ENCODE measurements at regions not wholly inside any gene's neighbourhood (a gene's known extent, or its start where the extent isn't known, plus 50 kb on each side); places are given as distances from the start of the nearest gene placed in this dataset.

DNA sequence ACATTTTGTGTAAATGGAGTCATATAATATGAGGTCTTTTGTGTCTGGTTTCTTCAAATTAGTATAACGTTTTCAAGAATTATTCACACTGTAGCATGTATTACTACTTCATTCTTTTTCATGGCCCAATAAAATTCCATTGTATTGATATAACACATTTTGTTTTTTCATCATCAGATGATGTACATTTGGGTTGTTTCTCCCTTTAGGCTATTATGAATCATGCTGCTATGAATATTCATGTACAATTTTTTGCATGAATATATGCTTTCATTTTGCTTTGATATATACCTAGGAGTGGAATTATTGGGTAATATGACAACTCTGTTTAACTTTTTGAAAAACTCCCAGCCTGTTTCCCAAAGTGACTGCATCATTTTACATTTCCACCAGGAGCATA, 220.2 kb downstream of the NR4A2 start:
- DNase-seq (ENCODE audit: insufficient read length, low spot score) (no peak), FAIRE-seq (no peak)
- TF ChIP-seq, protein P1, sequence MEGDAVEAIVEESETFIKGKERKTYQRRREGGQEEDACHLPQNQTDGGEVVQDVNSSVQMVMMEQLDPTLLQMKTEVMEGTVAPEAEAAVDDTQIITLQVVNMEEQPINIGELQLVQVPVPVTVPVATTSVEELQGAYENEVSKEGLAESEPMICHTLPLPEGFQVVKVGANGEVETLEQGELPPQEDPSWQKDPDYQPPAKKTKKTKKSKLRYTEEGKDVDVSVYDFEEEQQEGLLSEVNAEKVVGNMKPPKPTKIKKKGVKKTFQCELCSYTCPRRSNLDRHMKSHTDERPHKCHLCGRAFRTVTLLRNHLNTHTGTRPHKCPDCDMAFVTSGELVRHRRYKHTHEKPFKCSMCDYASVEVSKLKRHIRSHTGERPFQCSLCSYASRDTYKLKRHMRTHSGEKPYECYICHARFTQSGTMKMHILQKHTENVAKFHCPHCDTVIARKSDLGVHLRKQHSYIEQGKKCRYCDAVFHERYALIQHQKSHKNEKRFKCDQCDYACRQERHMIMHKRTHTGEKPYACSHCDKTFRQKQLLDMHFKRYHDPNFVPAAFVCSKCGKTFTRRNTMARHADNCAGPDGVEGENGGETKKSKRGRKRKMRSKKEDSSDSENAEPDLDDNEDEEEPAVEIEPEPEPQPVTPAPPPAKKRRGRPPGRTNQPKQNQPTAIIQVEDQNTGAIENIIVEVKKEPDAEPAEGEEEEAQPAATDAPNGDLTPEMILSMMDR (IDR thresholded peaks at IDR 0.05; ENCODE audit: insufficient read depth, missing control alignments) = no peak

DNA sequence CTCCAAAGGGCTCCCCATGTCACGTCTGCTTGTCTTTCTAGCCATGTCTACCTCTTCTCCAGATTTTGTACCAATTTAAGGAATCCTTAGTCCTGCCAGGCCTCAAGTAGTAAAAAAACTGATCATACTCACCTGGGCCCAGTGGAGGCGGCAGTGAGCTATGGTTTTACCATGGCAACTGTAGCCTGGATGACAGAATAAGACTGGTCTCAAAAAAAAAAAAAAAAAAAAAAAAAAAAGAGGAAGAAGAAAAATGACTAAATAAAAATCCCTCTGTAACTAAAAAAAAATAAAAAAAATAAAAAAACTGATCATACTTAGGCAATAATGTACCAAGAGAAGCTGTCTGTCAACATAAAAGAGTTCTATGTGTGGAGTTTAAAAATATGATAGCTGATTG, 221.6 kb downstream of the NR4A2 start:
- FAIRE-seq = no peak
- TF ChIP-seq, protein P1 (IDR thresholded peaks at IDR 0.05; ENCODE audit: insufficient read depth, missing control alignments) = peak; percentile 5
- no peak for DNase-seq (ENCODE audit: insufficient read length, low spot score)

DNA sequence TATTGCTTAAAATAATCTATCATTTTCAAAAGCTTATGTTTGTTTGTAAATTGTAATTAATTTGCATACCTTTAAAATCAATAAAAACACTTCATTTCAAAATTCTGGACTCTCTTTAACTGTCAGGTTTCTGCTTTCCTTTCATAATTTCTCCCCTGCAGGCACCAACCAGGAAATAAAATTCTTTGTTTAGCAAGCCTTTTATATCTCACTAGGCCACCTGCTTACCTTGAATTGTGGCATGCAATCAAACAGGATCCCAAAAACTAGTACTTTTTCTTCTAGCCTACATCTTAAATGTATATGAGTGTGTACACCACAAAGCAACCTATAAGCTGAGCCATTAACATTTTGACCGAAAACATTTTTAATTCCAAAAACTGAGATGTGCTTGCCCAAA, 233.1 kb downstream of the NR4A2 start:
- DNase-seq (ENCODE audit: insufficient read length, low spot score) = no peak

DNA sequence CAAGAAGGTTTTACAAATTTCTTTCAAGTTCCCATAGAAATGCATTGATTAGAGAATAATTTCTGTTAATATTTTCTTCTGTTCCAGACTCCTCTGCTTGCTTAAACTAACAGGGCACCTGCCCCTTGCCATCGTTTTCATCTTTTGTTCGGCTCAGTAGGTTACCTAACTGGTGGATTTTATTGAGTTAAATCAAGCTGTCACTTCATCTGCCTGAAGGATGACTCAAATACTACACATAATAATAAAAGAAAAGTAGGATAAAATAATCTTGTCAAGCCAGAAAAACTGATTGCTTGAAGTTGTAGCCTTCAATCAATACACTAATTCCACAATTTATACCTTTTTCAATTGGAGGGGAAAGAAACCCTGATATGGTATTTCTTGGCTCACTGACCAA, 234.0 kb downstream of the NR4A2 start:
- no peak for FAIRE-seq
- no peak for DNase-seq (ENCODE audit: insufficient read length, low spot score)
- TF ChIP-seq, protein P1 (IDR thresholded peaks at IDR 0.05; ENCODE audit: insufficient read depth, missing control alignments) = no peak

More for the DNA sequence above, 233.1 kb downstream of the NR4A2 start:
- TF ChIP-seq, protein P1 (IDR thresholded peaks at IDR 0.05; ENCODE audit: insufficient read depth, missing control alignments) = no peak
- no peak for FAIRE-seq

DNA sequence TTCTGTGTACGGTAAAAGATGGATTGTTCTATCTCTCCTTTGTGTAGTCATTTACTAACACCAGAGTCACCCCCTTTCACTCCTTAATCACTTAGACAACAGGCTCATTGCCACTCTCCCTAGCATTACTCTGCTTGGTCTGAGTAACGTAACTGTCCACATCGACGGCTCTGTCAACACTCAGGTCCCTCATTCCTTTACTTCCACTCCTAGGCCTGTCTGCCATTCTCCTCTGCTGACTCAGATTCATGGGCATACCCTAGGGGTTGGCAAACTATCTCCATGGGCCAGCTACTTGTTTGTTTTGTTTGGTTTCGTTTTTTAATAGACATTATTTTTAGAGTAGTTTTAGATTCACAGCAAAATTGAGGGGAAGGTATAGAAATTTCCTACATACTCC, 243.9 kb downstream of the NR4A2 start:
- no peak for FAIRE-seq
- TF ChIP-seq, protein P1 (IDR thresholded peaks at IDR 0.05; ENCODE audit: insufficient read depth, missing control alignments) = no peak
- DNase-seq (ENCODE audit: insufficient read length, low spot score) = no peak

DNA sequence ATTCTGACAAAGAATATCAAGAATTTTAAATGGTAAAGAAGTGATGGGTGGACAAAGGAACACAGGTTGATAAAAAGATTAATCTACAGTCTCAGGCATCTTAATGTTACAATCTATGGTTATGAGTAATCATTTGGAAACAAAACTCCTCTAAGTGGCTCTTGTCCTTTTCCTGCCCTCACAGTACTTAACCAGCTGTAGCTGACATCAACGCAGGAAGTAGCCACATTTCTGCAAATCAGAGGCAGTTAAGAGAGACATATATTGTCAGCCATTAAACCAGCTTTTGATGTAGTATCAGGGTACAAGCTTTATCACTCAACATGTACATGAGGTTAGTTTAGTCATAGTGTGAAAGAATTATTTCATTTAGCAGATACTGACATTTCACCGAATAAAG, 244.6 kb downstream of the NR4A2 start:
- DNase-seq (ENCODE audit: insufficient read length, low spot score) (no peak), FAIRE-seq (peak; percentile 21)
- TF ChIP-seq, protein P1 (IDR thresholded peaks at IDR 0.05; ENCODE audit: insufficient read depth, missing control alignments) = no peak

DNA sequence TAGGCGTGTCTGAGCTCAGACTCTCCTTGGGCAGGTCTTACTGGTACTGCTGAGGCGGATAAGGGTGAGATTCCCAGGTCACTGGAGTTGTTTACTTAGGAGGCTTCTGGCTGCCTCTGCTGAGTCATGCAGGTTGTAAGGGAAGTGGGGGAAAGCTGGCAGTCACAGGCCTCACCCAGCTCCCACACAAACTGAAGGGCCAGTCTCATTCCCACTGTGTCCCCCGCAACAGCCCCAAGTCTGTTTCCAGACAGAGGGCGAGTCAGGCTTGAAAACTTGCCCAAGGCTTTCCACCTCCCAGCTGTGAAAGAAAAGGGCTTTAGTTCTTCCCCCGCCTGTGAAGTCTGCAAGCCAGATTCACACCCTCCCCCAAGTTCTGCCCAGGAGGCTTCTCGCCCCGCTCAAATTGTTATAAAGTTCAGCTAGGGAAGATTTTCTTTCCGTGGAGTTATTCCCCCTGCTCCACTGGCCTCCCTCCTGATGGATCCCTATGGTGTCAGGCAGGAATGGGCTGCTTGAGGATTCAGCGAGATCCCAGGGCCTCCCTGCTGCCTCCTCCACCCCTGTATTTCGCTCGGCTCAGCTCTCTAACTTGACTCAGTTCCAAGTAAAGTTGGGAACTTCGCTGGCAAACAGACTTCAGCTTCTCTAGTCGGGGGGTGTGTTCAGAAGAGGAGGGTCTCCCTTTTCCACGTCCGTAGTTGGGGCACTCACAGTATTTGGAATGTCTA, 248.6 kb downstream of the NR4A2 start:
- DNase-seq (ENCODE audit: insufficient read length, low spot score) = no peak
- FAIRE-seq = no peak
- TF ChIP-seq, protein P1 (IDR thresholded peaks at IDR 0.05; ENCODE audit: insufficient read depth, missing control alignments) = no peak

All from D721Med (cell line).